HG03575 (cell line): ENCODE measurements at regions not wholly inside any gene's neighbourhood (a gene's known extent, or its start where the extent isn't known, plus 50 kb on each side); places are given as distances from the start of the nearest gene placed in this dataset.

ENCODE experiments used
- ATAC-seq: cut with Tn5 transposase; IDR thresholded peaks from one replicate; pipeline ENCODE4 v1.9.1; 2021; ENCODE audit not compliant: unreplicated experiment, insufficient number of reproducible peaks, low FRiP score; ENCODE audit errors: extremely low read depth

GRCh38 chr4:119781044-119781443 is 152.4 kb upstream of the PDE5A start:
- no peak for ATAC-seq

DNA sequence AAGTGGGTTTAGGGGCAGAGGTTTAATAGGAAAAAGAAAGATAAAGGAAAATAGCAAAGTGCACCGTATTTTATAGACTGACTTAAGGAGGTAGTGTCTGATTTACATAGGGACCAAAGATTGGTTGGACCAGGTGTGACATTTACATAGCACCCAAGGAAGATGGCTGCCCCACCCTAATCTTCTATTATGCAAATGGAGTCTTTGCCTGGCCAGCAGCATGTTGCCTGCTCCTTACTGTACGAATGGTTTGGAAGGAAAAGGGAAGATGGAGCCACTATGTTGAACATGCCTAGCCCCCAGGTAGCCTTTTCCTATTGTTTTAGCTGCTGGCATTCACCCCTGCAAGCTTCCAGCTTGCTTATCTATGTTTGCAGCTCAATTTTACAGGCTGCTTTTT is 146.2 kb upstream of the PDE5A start:
- ATAC-seq, result no peak

- ATAC-seq, result no peak
Measured at GRCh38 chr4:119765951-119766350, 137.3 kb upstream of the PDE5A start.

- ATAC-seq, result no peak
Measured at GRCh38 chr4:119765469-119765868, 136.9 kb upstream of the PDE5A start.

GRCh38 chr4:119763386-119763785 is 134.8 kb upstream of the PDE5A start:
- ATAC-seq, result no peak

- ATAC-seq, result no peak
Measured at GRCh38 chr4:119755599-119755998, 127.0 kb upstream of the PDE5A start.

- ATAC-seq, result no peak
Measured at GRCh38 chr4:119752936-119753335, 124.3 kb upstream of the PDE5A start.

DNA sequence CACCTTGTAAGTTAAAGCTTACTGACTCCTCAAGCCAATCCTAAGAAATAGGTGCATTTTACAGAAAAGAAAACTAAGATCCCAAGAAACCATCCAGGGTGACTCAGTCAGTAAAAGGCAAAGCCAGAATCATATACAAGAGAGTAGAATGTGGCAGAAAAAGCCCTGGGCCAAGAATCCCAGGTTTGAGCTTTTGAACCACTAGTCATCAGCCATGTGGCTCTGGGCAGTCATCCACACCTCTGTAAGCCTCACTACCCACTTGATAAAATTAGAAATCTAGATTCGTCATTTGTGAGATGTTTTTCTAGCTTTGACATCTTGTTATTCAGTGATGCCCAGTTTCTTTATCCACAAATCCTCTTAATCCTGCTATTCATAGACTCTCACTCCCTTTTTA is 122.2 kb upstream of the PDE5A start:
- no peak for ATAC-seq

DNA sequence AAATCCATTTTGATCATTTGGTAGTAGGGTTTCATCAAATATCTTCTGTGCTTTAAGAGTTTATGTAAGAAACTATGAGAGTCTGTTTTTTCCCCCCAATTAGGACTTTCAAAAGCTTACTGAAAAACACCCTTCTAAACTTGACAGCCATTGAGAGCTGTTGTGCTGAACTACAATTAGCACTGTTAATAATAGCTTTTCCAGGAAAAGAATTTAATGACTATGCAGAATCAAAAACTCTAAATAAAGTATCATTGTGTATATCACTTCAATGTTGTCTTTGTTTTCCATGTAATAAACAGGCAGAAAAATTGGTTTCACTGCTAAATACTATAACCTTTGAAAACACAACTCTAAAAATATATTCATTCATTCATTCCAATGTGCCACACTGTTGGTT is 121.4 kb upstream of the PDE5A start:
- no peak for ATAC-seq

GRCh38 chr4:119748853-119749252 is 120.2 kb upstream of the PDE5A start:
- no peak for ATAC-seq

GRCh38 chr4:119746951-119747350 is 118.3 kb upstream of the PDE5A start:
- ATAC-seq, result no peak

DNA sequence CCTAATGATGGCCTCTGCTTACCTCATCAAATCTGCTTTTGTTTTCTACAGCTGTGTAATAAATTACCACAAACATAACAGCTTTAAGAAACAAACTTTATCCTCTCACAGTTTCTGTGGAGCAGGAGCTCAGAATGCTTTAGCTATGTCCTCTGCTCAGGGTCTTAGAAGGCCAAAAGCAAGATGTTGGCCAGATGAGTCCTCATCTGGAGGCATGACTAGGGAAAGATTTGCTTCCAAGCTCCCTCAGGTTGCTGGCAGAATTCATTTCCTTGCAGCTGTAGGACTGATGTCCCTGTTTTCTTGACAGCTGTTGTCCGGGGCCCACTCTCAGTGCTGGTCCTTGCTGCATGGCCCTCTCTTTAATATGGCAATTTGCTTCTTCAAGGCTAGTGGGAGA is 116.7 kb upstream of the PDE5A start:
- no peak for ATAC-seq

DNA sequence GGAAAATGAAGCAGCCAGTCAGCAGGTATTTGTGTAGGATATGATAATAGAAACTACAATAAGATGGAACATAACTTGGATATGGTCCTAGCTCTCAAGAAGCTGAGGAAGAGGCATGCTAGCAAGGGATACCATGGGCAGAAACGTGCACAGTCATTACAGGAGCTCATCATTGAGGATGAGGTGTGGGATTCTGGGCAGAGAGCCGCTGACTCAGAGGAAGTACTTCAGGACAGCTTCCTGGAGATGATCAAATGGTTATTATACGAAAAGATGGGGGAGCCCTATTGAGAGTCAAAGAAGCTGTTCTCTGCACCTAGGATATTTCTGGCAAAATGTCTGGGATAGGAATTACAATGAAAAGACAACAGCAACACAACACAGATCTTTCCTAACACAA is 116.0 kb upstream of the PDE5A start:
- no peak for ATAC-seq

DNA sequence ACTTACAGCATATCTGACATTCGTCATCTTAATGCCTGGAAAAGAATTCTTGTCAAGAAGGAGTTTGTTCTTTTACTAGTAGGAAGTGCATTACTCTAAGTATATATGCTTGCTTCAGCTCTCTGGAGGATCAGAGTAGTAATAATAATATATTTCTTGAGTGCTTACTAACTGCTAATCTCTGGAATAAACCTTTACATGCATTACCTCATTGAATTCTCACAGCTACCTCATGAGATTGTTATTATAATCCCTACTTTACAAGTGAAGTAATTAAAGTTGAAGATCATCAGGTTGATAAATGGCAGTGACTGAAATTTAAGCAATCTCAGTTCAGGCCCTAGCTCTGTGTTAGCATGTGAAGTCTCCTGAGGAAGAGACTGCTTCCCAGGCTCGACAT is 115.0 kb upstream of the PDE5A start:
- ATAC-seq, result no peak

- no peak for ATAC-seq
Measured at GRCh38 chr4:119739796-119740195, 111.2 kb upstream of the PDE5A start.

GRCh38 chr4:119738901-119739300 is 110.3 kb upstream of the PDE5A start:
- ATAC-seq, result no peak

GRCh38 chr4:119736559-119736958 is 108.0 kb upstream of the PDE5A start:
- no peak for ATAC-seq

DNA sequence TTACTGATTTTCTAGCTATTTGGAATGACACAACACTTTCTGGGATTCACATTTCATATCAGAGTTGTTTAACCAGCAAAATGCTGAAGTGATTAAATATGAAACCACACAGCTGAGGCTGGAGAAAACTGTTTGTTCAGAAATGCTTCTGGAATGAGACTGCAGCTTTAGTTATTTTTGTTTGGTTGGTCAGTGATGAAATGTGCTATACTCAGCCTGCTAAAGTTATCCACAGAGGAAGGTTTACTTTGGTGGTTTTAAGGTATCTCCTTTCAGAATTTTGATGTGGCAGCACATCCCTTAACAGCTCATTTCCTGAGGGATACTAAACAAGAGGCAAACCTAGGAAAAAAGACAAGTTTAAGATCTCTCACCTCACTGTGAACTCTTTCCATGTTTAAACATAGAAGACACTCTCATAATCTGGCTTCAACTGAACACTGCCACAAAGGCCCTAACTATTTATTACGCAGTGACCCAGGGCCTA is 106.6 kb upstream of the PDE5A start:
- no peak for ATAC-seq

- no peak for ATAC-seq
Measured at GRCh38 chr4:119733431-119733830, 104.8 kb upstream of the PDE5A start.

DNA sequence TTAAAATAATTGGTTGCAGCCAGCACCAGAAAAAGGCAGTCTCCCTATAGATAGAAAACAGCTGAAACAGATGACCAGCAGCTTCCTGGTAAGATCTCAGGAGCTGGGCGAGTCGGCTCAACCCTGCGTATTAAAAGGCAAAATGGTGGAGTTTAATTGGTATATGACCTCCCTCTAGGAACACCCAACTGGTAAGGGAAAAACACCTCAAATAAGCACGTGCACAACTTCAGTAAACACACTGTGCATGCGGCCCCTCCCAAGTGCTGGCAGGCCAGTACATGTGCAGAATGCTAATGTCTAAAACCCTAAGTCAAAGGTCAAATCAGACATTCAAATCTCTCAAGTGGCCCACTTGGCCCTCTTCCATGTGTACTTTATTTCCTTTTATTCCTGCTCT is 103.2 kb upstream of the PDE5A start:
- no peak for ATAC-seq

GRCh38 chr4:119731146-119731742 is 102.6 kb upstream of the PDE5A start:
- no peak for ATAC-seq

- no peak for ATAC-seq
Measured at GRCh38 chr4:119730671-119730950, 102.0 kb upstream of the PDE5A start.
